Mesodermal cell (in vitro differentiated cells): ENCODE measurements at regions not wholly inside any gene's neighbourhood (a gene's known extent, or its start where the extent isn't known, plus 50 kb on each side); places are given as distances from the start of the nearest gene placed in this dataset.
"Not testable (repeated sequence)": the region's sequence is repeated elsewhere in the genome, so short reads cannot be mapped to it uniquely, and the experiment has no call there.

Source experiments
- H3K27ac ChIP-seq: 2 replicates; pipeline ENCODE4 v1.7.0; 2013; ENCODE audit warnings: mild to moderate bottlenecking, low read depth, low read length, moderate library complexity; ENCODE audit not compliant: severe bottlenecking
- H3K36me3 ChIP-seq: 2 replicates; pipeline ENCODE4 v1.7.1; 2013; ENCODE audit warnings: mild to moderate bottlenecking, low read length, moderate library complexity; ENCODE audit not compliant: control insufficient read depth, insufficient read depth
- H3K4me1 ChIP-seq: one replicate; pipeline ENCODE4 v1.7.1; 2013; ENCODE audit warnings: mild to moderate bottlenecking, low read length; ENCODE audit not compliant: insufficient read depth, control insufficient read depth, poor library complexity, severe bottlenecking
- H3K4me3 ChIP-seq: 2 replicates; pipeline ENCODE4 v1.7.0; 2013; ENCODE audit warnings: low read length, control low read depth, mild to moderate bottlenecking; ENCODE audit not compliant: insufficient read depth, poor library complexity, severe bottlenecking; ENCODE audit errors: extremely low read depth
- H3K9me3 ChIP-seq: 2 replicates; pipeline ENCODE4 v1.7.1; 2013; ENCODE audit warnings: mild to moderate bottlenecking, low read length, moderate library complexity; ENCODE audit not compliant: control insufficient read depth
- WGBS, 2 experiments: methylation state at CpG; one replicate each; pipeline ENCODE4 v1.1.5; 2013; ENCODE audit warnings: missing lambda C conversion rate in 2 of 2; ENCODE audit not compliant: insufficient coverage in 2 of 2; 5-methylcytosine and 5-hydroxymethylcytosine counted together

DNA sequence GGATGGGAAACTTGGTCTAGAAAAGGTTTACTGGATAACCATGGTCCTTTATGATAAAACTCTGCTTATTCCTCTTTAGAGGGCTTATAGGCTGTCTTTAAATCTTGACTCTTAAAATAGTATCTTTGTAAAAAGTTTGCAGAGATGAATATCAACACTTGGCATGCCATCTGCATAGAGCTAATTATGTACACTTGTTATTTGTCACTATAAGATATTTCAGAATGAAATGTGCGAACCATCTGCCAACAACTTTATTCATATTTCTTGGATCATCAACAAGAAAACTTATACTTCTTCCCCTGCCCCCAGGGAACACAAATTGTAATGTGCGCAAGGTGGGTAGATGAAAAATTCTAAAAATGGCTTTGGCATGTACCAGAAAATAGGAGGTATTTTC is 653.0 kb upstream of the CHAC2 start:
- H3K27ac ChIP-seq = no peak overlapping the region
- H3K9me3 ChIP-seq = no peaks in the 10 kb centered on the region
- H3K4me1 ChIP-seq = no peaks in the 10 kb centered on the region
- no peak overlapping the region for H3K4me3 ChIP-seq
- no peaks in the 10 kb centered on the region for H3K36me3 ChIP-seq
- WGBS, 2 experiments = no CpG with 5 or more reads among the region's 2 CpGs

GRCh38 chr2:53112408-53112807 is 655.2 kb upstream of the CHAC2 start:
- not testable (repeated sequence) for H3K4me3 ChIP-seq, H3K9me3 ChIP-seq, H3K27ac ChIP-seq, H3K36me3 ChIP-seq, H3K4me1 ChIP-seq
- WGBS, 2 experiments = 80 to 82% methylated on average over 3 to 5 of the region's 9 CpGs

DNA sequence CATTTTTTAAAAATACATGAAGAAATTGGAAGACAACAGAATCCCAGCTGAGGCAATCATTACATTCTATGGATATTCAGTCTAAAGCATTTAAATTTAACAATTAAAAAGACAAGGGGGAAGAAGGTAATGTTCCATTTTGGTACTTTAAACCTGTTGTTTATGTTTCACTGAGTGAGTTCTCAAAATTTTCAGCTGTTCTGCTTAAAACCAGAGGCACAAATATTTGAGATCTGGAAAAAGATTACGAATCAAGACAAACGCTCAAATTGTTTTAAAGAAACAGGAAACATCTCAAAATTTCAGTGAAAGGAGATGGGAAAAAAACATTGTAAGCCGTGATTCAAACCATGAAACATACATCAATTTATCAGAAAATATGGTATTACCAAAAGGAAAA is 656.2 kb upstream of the CHAC2 start:
- Histone ChIP-seq H3K36me3 (no peaks in the 10 kb centered on the region), H3K4me1 (no peaks in the 10 kb centered on the region), H3K4me3 (no peak overlapping the region), H3K27ac (no peak overlapping the region), H3K9me3 (no peaks in the 10 kb centered on the region)
- WGBS, 2 experiments = 86 to 100% methylated on average over 1 to 2 of the region's 3 CpGs

DNA sequence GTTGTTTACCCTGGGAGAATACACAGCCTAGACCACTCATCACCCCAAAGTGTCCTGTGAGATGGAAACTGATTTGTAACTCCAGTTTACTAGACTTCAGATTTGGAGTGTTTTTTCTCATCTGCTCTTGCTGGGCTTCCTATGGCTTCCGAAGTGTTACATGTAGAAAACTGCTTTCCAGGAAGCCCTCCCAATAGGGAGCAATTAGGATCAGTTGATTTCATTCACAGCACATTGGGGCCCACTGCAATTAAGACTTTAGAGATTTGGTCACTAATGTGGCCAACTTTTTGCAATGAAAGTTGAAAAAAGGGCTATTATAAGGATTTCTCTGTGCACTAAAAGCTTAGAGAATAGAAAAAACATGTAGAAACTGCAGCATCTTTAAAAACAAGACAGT is 656.6 kb upstream of the CHAC2 start:
- Histone ChIP-seq H3K27ac (no peak overlapping the region), H3K4me1 (no peaks in the 10 kb centered on the region), H3K9me3 (no peaks in the 10 kb centered on the region), H3K4me3 (no peak overlapping the region), H3K36me3 (no peaks in the 10 kb centered on the region)
- WGBS, 2 experiments = 60% methylated on average over 1 of the region's 1 CpG; no CpG with 5 or more reads in 1 of the 2 experiments

DNA sequence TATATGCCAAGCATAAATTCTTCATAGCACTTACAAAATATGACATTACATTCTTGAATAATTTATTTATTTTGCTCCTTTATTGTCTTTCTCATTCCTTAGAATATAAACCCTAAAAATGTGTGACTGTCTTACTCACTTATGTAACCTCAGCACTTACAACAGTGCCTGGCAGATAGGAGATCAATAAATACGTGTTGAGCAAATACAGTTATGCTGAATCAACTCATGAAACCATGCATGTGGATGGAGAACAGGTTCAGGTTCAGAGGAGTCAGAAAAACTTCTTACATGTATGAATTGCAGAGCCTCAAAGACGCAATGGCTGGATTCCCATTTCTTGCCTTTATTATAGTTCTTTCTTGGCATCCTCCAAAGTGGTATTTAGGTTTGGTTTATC is 659.4 kb upstream of the CHAC2 start:
- H3K36me3 ChIP-seq = no peaks in the 10 kb centered on the region
- no peaks in the 10 kb centered on the region for H3K9me3 ChIP-seq
- H3K4me1 ChIP-seq = peaks cover 9% of the 10 kb centered on the region
- no peak overlapping the region for H3K27ac ChIP-seq
- H3K4me3 ChIP-seq = no peak overlapping the region
- 83 to 100% methylated on average over 1 of the region's 2 CpGs for WGBS, 2 experiments

GRCh38 chr2:53104263-53104662 is 663.3 kb upstream of the CHAC2 start:
- no CpG with 5 or more reads among the region's 4 CpGs for WGBS, 2 experiments
- H3K4me3 ChIP-seq = no peak overlapping the region
- H3K27ac ChIP-seq = peak overlapping the region; percentile 52
- peaks cover 9% of the 10 kb centered on the region for H3K4me1 ChIP-seq
- H3K9me3 ChIP-seq = no peaks in the 10 kb centered on the region
- H3K36me3 ChIP-seq = no peaks in the 10 kb centered on the region

GRCh38 chr2:53103679-53104078 is 663.9 kb upstream of the CHAC2 start:
- Histone ChIP-seq H3K4me3 (no peak overlapping the region), H3K9me3 (no peaks in the 10 kb centered on the region), H3K36me3 (no peaks in the 10 kb centered on the region), H3K4me1 (peaks cover 9% of the 10 kb centered on the region), H3K27ac (peak overlapping the region; percentile 52)

- H3K4me3 ChIP-seq = no peak overlapping the region
- no peaks in the 10 kb centered on the region for H3K9me3 ChIP-seq
- no peaks in the 10 kb centered on the region for H3K36me3 ChIP-seq
- WGBS, 2 experiments = 96% methylated on average over 3 of the region's 4 CpGs
- H3K27ac ChIP-seq = no peak overlapping the region
- no peaks in the 10 kb centered on the region for H3K4me1 ChIP-seq
Observed at GRCh38 chr2:53098696-53099078, 668.9 kb upstream of the CHAC2 start.

DNA sequence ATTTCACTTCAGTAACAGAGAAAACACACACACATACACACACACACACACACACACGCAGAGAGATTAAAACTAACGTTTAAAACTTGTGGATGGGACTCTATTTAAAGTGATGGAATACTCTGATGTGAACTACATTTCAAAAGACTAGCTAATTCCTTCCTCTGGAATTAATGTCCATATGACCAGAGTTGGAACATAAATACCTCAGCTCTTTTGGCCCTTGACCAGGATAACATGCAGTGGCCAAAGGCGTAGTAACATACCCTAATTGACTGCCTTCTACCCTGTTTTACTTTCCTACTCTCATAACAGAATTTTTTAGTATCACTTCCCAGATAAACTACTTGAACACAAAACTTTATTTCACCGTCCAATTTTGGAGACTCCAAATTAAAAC is 671.3 kb upstream of the CHAC2 start:
- Histone ChIP-seq H3K4me1 (no peaks in the 10 kb centered on the region), H3K36me3 (no peaks in the 10 kb centered on the region), H3K4me3 (no peak overlapping the region), H3K27ac (no peak overlapping the region), H3K9me3 (no peaks in the 10 kb centered on the region)
- 80 to 92% methylated on average over 1 of the region's 4 CpGs for WGBS, 2 experiments

GRCh38 chr2:53095664-53096063 is 671.9 kb upstream of the CHAC2 start:
- Histone ChIP-seq H3K27ac (no peak overlapping the region), H3K9me3 (no peaks in the 10 kb centered on the region), H3K4me1 (no peaks in the 10 kb centered on the region), H3K4me3 (no peak overlapping the region), H3K36me3 (no peaks in the 10 kb centered on the region)
- WGBS, 2 experiments = no CpG with 5 or more reads among the region's 1 CpG

GRCh38 chr2:53095227-53095626 is 672.4 kb upstream of the CHAC2 start:
- 80 to 100% methylated on average over 1 of the region's 1 CpG for WGBS, 2 experiments
- Histone ChIP-seq H3K36me3 (no peaks in the 10 kb centered on the region), H3K9me3 (no peaks in the 10 kb centered on the region), H3K27ac (no peak overlapping the region), H3K4me1 (no peaks in the 10 kb centered on the region), H3K4me3 (no peak overlapping the region)

DNA sequence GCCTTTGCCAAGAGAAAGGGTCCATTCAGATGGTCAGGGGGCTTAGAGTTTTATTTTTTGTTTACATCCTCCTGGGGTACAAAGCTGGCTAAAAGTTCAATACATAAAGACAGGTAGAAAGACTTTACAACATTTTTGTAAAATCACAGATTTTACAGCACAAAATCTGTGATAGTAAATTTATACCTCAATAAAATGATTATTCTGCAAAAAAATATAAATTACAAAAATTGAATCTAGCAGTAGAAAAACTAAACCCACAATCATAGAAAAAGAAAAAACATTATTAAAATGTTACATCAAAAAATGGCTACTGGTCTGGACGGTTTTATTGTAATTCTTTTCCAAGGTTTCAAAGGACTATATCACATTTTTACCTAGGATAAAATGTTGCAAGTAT is 674.2 kb upstream of the CHAC2 start:
- WGBS, 2 experiments = no CpG with 5 or more reads among the region's 1 CpG
- Histone ChIP-seq H3K36me3 (no peaks in the 10 kb centered on the region), H3K4me3 (no peak overlapping the region), H3K4me1 (no peaks in the 10 kb centered on the region), H3K9me3 (no peaks in the 10 kb centered on the region), H3K27ac (no peak overlapping the region)
